ENCODE measurements at regions not wholly inside any gene's neighbourhood (a gene's known extent, or its start where the extent isn't known, plus 50 kb on each side); places are given as distances from the start of the nearest gene placed in this dataset.

- TF ChIP-seq, protein P1, sequence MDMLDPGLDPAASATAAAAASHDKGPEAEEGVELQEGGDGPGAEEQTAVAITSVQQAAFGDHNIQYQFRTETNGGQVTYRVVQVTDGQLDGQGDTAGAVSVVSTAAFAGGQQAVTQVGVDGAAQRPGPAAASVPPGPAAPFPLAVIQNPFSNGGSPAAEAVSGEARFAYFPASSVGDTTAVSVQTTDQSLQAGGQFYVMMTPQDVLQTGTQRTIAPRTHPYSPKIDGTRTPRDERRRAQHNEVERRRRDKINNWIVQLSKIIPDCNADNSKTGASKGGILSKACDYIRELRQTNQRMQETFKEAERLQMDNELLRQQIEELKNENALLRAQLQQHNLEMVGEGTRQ (IDR thresholded peaks at IDR 0.05; ENCODE audit: borderline replicate concordance, low read depth, low read length), result no peak
- no peak for TF ChIP-seq IRF3 (IDR thresholded peaks at IDR 0.05; ENCODE audit: low read depth, low read length)
Measured at GRCh38 chr11:28871090-28871489, 762.9 kb downstream of the METTL15 start (continued).

DNA sequence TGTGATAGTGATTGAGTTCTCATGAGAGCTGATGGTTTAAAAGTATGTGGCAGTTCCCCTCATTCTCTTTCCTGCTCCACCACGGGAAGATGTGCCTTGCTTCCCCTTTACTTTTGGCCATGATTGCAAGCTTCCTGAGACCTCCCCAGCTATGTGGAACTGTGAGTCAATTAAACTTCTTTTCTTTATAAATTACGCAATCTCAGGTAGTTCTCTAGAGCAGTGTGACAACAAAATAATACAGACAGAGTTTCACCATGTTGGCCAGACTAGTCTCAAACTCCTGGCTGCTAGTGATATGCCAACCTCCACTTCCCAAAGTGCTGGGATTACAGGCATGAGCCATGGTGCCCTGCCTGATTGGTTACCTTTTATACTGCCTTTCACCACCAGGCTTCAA is 755.2 kb downstream of the METTL15 start:
- no peaks in the 10 kb centered on the region for H3K9me2 ChIP-seq
- no peaks in the 10 kb centered on the region for H4K20me1 ChIP-seq (ENCODE audit: insufficient read depth)
- ChIA-PET POLR2A (no interaction called here), CTCF (no interaction called here)
- H3K79me2 ChIP-seq (ENCODE audit: insufficient read depth), result no peaks in the 10 kb centered on the region
- TF ChIP-seq, protein P2, sequence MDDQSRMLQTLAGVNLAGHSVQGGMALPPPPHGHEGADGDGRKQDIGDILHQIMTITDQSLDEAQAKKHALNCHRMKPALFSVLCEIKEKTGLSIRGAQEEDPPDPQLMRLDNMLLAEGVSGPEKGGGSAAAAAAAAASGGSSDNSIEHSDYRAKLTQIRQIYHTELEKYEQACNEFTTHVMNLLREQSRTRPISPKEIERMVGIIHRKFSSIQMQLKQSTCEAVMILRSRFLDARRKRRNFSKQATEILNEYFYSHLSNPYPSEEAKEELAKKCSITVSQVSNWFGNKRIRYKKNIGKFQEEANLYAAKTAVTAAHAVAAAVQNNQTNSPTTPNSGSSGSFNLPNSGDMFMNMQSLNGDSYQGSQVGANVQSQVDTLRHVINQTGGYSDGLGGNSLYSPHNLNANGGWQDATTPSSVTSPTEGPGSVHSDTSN (IDR thresholded peaks at IDR 0.05), result no peak
- TF ChIP-seq RCOR1 (IDR thresholded peaks at IDR 0.05; ENCODE audit: low read length) (no peak), MAX (IDR thresholded peaks at IDR 0.05; ENCODE audit: low read depth) (no peak), POLR2AphosphoS5 (IDR thresholded peaks at IDR 0.05; ENCODE audit: low read depth, low read length) (no peak), FOSL2 (IDR thresholded peaks at IDR 0.05; ENCODE audit: borderline replicate concordance, low read depth) (no peak), GATA2 (CRISPR knock-in tag; IDR thresholded peaks at IDR 0.05) (no peak), SMC3 (IDR thresholded peaks at IDR 0.05; ENCODE audit: low read depth, low read length) (no peak), ELF1 (IDR thresholded peaks at IDR 0.05) (no peak), IRF3 (IDR thresholded peaks at IDR 0.05; ENCODE audit: low read depth, low read length) (no peak), TAF1 (IDR thresholded peaks at IDR 0.05; ENCODE audit: borderline replicate concordance, low read depth, low read length) (no peak), CHD2 (IDR thresholded peaks at IDR 0.05; ENCODE audit: low read length, partially characterized antibody) (no peak), EP300 (IDR thresholded peaks at IDR 0.05; ENCODE audit: borderline replicate concordance in 1 of 2, low read depth in 1 of 2, low read length in 1 of 2) (no peak), RAD21 (IDR thresholded peaks at IDR 0.05; ENCODE audit: low read length) (no peak), FOXJ3 (CRISPR knock-in tag; IDR thresholded peaks at IDR 0.05) (no peak)
- TF ChIP-seq, protein P1 (IDR thresholded peaks at IDR 0.05; ENCODE audit: borderline replicate concordance, low read depth, low read length), result no peak
- TF ChIP-seq, protein P3, sequence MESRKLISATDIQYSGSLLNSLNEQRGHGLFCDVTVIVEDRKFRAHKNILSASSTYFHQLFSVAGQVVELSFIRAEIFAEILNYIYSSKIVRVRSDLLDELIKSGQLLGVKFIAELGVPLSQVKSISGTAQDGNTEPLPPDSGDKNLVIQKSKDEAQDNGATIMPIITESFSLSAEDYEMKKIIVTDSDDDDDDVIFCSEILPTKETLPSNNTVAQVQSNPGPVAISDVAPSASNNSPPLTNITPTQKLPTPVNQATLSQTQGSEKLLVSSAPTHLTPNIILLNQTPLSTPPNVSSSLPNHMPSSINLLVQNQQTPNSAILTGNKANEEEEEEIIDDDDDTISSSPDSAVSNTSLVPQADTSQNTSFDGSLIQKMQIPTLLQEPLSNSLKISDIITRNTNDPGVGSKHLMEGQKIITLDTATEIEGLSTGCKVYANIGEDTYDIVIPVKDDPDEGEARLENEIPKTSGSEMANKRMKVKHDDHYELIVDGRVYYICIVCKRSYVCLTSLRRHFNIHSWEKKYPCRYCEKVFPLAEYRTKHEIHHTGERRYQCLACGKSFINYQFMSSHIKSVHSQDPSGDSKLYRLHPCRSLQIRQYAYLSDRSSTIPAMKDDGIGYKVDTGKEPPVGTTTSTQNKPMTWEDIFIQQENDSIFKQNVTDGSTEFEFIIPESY (IDR thresholded peaks at IDR 0.05; ENCODE audit: borderline replicate concordance, low read depth), result no peak
- H3K4me1 ChIP-seq (ENCODE audit: control insufficient read depth in 1 of 2, insufficient read depth in 2 of 2, low read depth in 1 of 2, low read length in 1 of 2), result peaks cover 0 to 40% of the 10 kb centered on the region in 2 experiments; a peak in 1 of 4 replicates
- no peak overlapping the region for H3K4me2 ChIP-seq
- H3K27me3 ChIP-seq (ENCODE audit: insufficient read depth), result no peaks in the 10 kb centered on the region
- no peak overlapping the region for H2AFZ ChIP-seq (ENCODE audit: low read depth)
- WGBS (ENCODE audit: low lambda C conversion rate), result 66% methylated on average over 2 of the region's 2 CpGs
- no peak overlapping the region for H3K9ac ChIP-seq
- H3K9me3 ChIP-seq, result no peaks in the 10 kb centered on the region
- no peak overlapping the region for H3K27ac ChIP-seq (ENCODE audit: low read depth in 2 of 2, low read length in 1 of 2)
- H3K36me3 ChIP-seq (replicated peaks in 1 of 2; ENCODE audit: control insufficient read depth in 1 of 2, insufficient read depth in 2 of 2, low read length in 1 of 2), result no peaks in the 10 kb centered on the region
- peaks cover 3% of the 10 kb centered on the region for H3F3A ChIP-seq (replicated peaks; ENCODE audit: insufficient read depth)
- H3K4me3 ChIP-seq (ENCODE audit: low read depth in 2 of 2, low read length in 1 of 2), result no peak overlapping the region
- DNase-seq, result no peak
